SH-SY5Y (cell line): ENCODE measurements at regions not wholly inside any gene's neighbourhood (a gene's known extent, or its start where the extent isn't known, plus 50 kb on each side); places are given as distances from the start of the nearest gene placed in this dataset.

ENCODE experiments used
- GATA2 ChIP-seq: IDR thresholded peaks from 2 replicates; pipeline ENCODE4 v1.6.1; 2011; ENCODE audit warnings: mild to moderate bottlenecking, low read depth, low read length
- GATA3 ChIP-seq: IDR thresholded peaks from 2 replicates; pipeline ENCODE4 v1.6.1; 2011; ENCODE audit warnings: low read depth, mild to moderate bottlenecking, low read length, moderate library complexity

DNA sequence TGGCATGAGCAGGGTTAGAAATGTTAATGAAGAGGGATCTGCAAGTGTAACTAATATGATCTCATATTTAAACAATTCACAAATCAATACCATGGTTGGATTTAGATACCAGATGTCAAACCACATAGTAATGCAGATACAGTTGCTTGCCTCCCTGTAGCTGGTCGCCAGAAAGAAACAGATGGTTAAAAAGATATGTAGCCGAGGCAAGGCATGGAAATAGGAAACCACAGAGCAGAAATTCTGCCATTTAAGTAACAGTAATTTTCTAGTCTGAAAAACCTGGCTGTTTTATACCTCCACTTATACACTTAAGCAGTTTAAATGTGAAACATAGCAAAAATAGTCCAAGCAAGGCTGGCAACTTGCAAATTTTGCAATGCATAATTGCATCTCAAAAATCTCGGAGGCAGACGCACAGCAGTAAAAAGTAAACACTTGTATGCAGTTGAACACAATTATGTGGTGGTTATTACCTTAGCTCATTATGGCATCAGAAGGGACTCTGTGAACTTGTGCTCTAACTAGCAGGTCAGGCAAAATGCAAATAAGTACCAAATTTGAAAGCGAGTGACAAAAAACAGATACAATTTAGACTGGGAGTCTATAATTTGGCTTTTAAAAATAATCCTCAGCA, 126.8 kb downstream of the NAA11 start:
- TF ChIP-seq GATA2 (no peak; the same call in 1 of the 2 replicates), GATA3 (peak; percentile 64)
